Ovary (tissue), 7 donors: ENCODE measurements at regions not wholly inside any gene's neighbourhood (a gene's known extent, or its start where the extent isn't known, plus 50 kb on each side); places are given as distances from the start of the nearest gene placed in this dataset.

Source experiments
- DNase-seq, 5 donors: peaks; one replicate each; pipeline ENCODE4 v3.0.0-alpha.2; 2019 to 2020
- H3K27ac ChIP-seq, 2 donors: fragments of 200-600 bp; one replicate each; pipeline versions ENCODE4 v1.5.1 to v1.8.0; 2019 to 2022
- H3K27me3 ChIP-seq: fragments of 200-600 bp; one replicate; pipeline ENCODE4 v1.8.0; 2022
- H3K36me3 ChIP-seq: fragments of 200-600 bp; sonication (generic); one replicate; pipeline ENCODE4 v1.5.1; 2019
- H3K4me1 ChIP-seq: one replicate; pipeline ENCODE4 v1.8.1; 2013; ENCODE audit warnings: mild to moderate bottlenecking, moderate library complexity; ENCODE audit not compliant: insufficient read depth
- H3K4me3 ChIP-seq: fragments of 200-600 bp; sonication (generic); one replicate; pipeline ENCODE4 v1.5.1; 2017
- H3K9me3 ChIP-seq, 2 donors: fragments of 200-600 bp in 1 of 2; sonication (generic) in 1 of 2; one replicate each; pipeline versions ENCODE4 v1.5.1 to v1.8.1; 2013 to 2019; ENCODE audit warnings: mild to moderate bottlenecking in 1 of 2, moderate library complexity in 1 of 2
- EP300 ChIP-seq: sonication (generic); formaldehyde crosslinking; IDR thresholded peaks from one replicate; pipeline ENCODE4 v1.6.1; 2017; ENCODE audit warnings: antibody characterized with exemption
- POLR2A ChIP-seq: fragments of 450-650 bp; IDR thresholded peaks from one replicate; pipeline ENCODE4 v1.6.1; 2017; ENCODE audit warnings: antibody characterized with exemption, mild to moderate bottlenecking, moderate library complexity
- WGBS, 3 donors: extraction: QIAGEN DNeasy Blood & Tissue Kit in 1 of 3; methylation state at CpG; one replicate each; pipeline versions ENCODE4 v1.1.5 to v1.1.7; 2013 to 2017; 5-methylcytosine and 5-hydroxymethylcytosine counted together
- intact Hi-C, 4 donors: fragments of 100-400 bp; cut with DNase I; formaldehyde crosslinking; loops; one replicate each; pipeline versions ENCODE4 v1.11.0 to v1.15.1; 2022 to 2023
- TF ChIP-seq, protein P1 (sequence below), 3 donors: fragments of 450-650 bp in 2 of 3; fragments of 200-600 bp in 1 of 3; IDR thresholded peaks; one replicate each; pipeline versions ENCODE4 v1.5.1 to v1.8.0; 2016 to 2022; ENCODE audit warnings: antibody characterized with exemption in 3 of 3, mild to moderate bottlenecking in 1 of 3
- donor health status: DM: no; HTN: no; CAD: no; lungs with moderate emphysema.
- donor health status: DM: no; HTN: no; CAD: no.
- donor health status: Bipolar disorder and iron deficiency.
- donor health status: DM: no; HTN: no; CAD: no.
- donor health status: DM: yes; HTN: yes; CAD: no.

DNA sequence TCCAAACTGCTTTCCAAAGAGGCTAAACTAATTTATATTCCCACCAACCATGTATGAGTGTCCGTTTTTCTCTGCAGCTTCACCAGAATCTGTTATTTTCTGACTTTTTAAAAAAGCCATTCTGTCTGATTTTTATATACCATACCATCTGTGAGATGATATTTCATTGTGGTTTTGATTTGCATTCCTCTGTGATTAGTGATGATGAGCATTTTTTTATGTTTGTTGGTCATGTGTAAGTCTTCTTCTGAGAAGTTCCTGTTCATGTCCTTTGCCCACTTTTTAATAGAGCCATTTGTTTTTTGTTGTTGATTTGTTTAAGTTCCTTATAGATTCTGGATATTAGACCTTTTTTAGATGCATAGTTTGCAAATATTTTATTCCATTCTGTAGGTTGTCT lies 179.4 kb upstream of the ALCAM start:
- DNase-seq = no peak
- Histone ChIP-seq H3K9me3 (no peaks in the 10 kb centered on the region), H3K36me3 (no peaks in the 10 kb centered on the region), H3K4me3 (no peak overlapping the region), H3K27me3 (no peaks in the 10 kb centered on the region), H3K27ac (no peak overlapping the region), H3K4me1 (no peaks in the 10 kb centered on the region)
- TF ChIP-seq, protein P1, sequence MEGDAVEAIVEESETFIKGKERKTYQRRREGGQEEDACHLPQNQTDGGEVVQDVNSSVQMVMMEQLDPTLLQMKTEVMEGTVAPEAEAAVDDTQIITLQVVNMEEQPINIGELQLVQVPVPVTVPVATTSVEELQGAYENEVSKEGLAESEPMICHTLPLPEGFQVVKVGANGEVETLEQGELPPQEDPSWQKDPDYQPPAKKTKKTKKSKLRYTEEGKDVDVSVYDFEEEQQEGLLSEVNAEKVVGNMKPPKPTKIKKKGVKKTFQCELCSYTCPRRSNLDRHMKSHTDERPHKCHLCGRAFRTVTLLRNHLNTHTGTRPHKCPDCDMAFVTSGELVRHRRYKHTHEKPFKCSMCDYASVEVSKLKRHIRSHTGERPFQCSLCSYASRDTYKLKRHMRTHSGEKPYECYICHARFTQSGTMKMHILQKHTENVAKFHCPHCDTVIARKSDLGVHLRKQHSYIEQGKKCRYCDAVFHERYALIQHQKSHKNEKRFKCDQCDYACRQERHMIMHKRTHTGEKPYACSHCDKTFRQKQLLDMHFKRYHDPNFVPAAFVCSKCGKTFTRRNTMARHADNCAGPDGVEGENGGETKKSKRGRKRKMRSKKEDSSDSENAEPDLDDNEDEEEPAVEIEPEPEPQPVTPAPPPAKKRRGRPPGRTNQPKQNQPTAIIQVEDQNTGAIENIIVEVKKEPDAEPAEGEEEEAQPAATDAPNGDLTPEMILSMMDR (IDR thresholded peaks at IDR 0.05) = no peak
- TF ChIP-seq POLR2A = no peak
- TF ChIP-seq EP300 = no peak
- intact Hi-C loops = no loop called here
- 80 to 92% (median 87%) methylated on average over 1 of the region's 1 CpG for WGBS, 3 donors

DNA sequence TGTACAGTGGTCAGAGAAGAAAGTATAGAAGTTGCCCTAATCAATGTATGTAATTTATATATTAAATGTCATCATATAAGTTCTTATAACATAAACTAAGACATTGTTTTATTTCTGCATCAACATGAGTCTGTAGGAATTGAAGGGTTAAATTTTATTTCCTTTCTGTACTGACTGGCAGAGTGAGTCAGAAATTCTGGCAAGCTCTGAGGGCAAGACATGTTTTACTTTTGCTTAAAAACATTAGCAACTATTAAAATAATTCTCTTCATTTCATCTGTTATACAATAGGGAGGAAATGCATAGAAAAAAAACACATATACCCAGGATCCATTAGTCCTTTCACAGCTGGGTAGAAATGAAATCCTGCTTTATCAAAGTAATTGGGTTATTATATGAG lies 171.4 kb upstream of the ALCAM start:
- no peak overlapping the region for H3K27ac ChIP-seq
- no peaks in the 10 kb centered on the region for H3K4me1 ChIP-seq
- no peaks in the 10 kb centered on the region for H3K36me3 ChIP-seq
- H3K9me3 ChIP-seq = no peaks in the 10 kb centered on the region
- no peaks in the 10 kb centered on the region for H3K27me3 ChIP-seq
- H3K4me3 ChIP-seq = no peak overlapping the region
- no peak for TF ChIP-seq POLR2A
- TF ChIP-seq, protein P1 (IDR thresholded peaks at IDR 0.05) = no peak
- no peak for TF ChIP-seq EP300
- intact Hi-C loops = no loop called here
- DNase-seq = no peak

DNA sequence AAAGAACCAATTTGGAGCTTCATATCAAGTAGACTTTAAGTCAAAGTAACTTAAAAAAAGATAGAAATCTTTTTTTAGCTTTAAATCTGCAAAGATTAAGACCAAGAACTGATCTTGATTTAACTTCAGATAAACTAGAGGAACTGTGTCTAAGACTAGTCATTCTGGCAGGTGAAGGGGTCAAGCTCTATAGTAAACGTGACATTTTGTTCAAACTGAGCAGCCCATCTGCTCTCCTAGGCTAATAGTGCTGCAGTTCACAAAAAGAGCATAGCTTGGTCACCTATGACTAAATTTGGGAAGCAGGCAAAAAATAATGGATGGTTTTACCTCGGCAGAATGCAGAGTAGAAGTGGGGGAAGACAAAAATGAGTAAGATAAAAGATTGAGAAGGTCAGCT lies 168.8 kb upstream of the ALCAM start:
- Histone ChIP-seq H3K36me3 (no peaks in the 10 kb centered on the region), H3K9me3 (no peaks in the 10 kb centered on the region), H3K27ac (no peak overlapping the region), H3K27me3 (no peaks in the 10 kb centered on the region), H3K4me3 (no peak overlapping the region), H3K4me1 (no peaks in the 10 kb centered on the region)
- intact Hi-C loops = no loop called here
- TF ChIP-seq EP300 = no peak
- TF ChIP-seq POLR2A = no peak
- TF ChIP-seq, protein P1 (IDR thresholded peaks at IDR 0.05) = no peak
- 69 to 70% (median 70%) methylated on average over 2 of the region's 2 CpGs for WGBS, 3 donors
- DNase-seq = no peak

DNA sequence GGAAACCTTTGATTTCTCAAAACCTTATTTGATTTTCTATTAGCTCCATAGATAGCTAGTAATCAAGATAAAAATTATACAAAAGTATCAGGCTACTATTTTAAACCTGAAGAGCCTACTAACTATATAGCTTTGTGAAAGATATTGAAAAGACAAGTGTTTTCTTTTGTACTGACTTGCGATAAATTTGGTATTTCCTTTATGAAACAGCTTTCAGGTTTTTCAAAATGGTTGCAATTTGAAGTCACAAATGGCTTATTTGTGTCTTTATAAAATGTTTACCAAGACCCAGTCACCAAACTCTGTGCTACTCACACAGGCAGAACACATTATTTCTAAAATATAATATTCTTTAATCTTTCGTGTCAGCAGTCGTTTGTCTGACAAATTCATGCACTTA lies 167.5 kb upstream of the ALCAM start:
- intact Hi-C loops = no loop called here
- Histone ChIP-seq H3K36me3 (no peaks in the 10 kb centered on the region), H3K27me3 (no peaks in the 10 kb centered on the region), H3K4me3 (no peak overlapping the region), H3K9me3 (no peaks in the 10 kb centered on the region), H3K4me1 (no peaks in the 10 kb centered on the region), H3K27ac (no peak overlapping the region)
- WGBS, 3 donors = 71 to 90% (median 90%) methylated on average over 3 of the region's 3 CpGs
- DNase-seq = no peak
- TF ChIP-seq POLR2A = no peak
- TF ChIP-seq EP300 = no peak
- TF ChIP-seq, protein P1 (IDR thresholded peaks at IDR 0.05) = no peak

DNA sequence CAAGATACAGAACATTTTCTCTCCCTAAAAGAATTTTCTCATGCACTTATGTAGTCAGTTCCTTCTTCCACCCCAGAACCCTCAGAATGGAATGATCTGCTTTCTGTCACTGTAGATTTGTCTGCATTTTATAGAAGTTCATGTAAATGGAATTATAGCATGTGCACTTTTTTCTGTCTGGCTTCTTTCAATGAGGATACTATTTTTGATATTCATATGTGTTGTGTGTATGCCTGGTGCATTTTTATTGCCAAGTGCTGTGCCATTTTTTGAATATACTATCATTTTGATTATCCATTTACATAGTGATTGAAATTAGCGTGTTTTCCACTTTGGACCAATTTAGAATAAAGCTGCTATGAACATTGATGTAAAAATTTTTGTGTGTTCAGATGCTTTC lies 156.6 kb upstream of the ALCAM start:
- no peak for TF ChIP-seq EP300
- no peak for TF ChIP-seq POLR2A
- TF ChIP-seq, protein P1 (IDR thresholded peaks at IDR 0.05) = no peak
- DNase-seq = no peak
- no peaks in the 10 kb centered on the region for H3K9me3 ChIP-seq
- no peak overlapping the region for H3K27ac ChIP-seq
- no peaks in the 10 kb centered on the region for H3K27me3 ChIP-seq
- intact Hi-C loops = no loop called here
- no peaks in the 10 kb centered on the region for H3K4me1 ChIP-seq
- H3K36me3 ChIP-seq = no peaks in the 10 kb centered on the region
- WGBS, 3 donors = 91 to 95% (median 94%) methylated on average over 1 of the region's 1 CpG
- H3K4me3 ChIP-seq = no peak overlapping the region
